NK-92 (cell line): ENCODE measurements at regions not wholly inside any gene's neighbourhood (a gene's known extent, or its start where the extent isn't known, plus 50 kb on each side); places are given as distances from the start of the nearest gene placed in this dataset.
"Not testable (repeated sequence)": the region's sequence is repeated elsewhere in the genome, so short reads cannot be mapped to it uniquely, and the experiment has no call there.

Source experiments
- DNase-seq: peaks from one replicate; lab custom pipeline; 2025; ENCODE audit not compliant: unreplicated experiment; lab: John Stamatoyannopoulos, UW

DNA sequence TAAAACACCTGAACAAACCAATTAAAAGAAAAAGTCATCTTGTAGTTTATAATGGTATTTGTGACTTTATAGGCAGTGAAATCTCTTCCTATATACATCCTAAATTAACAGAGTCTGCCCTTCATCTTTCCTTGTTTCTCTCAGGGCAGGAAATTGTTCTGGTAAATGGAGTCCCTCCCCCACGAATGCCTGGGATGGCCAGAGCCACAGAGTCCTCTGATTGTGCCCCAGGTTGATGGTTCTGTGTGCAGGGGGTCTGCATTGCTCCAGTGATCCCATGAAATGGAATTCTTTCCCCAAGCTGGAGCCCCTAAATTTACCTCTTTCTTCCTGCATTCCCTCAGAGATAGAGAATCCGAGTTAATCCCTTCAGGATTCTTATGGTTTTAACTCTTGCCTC, 155.5 kb downstream of the MTX2 start:
- no peak for DNase-seq

DNA sequence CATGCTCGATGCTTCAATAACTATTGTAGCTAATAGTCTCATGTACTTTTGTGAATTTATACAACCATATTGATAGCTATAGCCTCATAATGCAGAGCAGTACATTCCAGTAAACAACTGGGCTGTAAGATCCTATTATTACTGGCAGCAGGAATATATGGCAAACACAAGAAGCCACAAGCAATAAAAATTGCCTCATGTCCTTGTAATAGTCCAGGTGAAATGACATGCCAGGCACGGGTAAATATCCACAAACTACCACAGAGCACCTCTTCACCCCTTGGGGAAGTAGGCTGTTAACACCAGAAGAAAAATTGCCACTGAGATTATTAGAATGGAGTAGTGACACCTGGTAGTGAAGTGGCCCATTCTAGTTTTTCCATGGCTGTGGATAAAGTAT, 158.3 kb downstream of the MTX2 start:
- no peak for DNase-seq

DNA sequence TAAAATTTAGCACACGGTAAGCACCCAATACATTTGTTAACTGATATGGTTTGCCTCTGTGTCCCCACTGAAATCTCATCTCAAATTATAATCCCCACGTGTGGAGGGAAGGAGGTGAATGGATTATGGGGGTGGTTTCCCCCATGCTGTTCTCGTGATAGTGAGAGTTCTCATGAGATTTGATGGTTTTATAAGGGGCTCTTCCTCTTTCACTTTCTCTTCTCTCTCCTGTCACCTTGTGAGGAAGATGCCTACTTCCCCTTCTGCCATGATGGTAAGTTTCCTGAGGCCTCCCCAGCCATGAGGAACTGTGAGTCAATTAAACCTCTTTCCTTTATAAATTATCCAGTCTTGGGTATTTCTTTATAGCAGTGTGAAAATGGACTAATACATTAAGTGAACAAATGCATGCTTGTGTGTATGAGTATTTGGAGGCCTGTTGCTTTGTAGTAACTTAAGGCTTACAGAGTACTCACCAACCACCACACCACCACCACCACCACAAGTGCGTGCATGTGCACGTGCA, 159.8 kb downstream of the MTX2 start:
- not testable (repeated sequence) for DNase-seq

DNA sequence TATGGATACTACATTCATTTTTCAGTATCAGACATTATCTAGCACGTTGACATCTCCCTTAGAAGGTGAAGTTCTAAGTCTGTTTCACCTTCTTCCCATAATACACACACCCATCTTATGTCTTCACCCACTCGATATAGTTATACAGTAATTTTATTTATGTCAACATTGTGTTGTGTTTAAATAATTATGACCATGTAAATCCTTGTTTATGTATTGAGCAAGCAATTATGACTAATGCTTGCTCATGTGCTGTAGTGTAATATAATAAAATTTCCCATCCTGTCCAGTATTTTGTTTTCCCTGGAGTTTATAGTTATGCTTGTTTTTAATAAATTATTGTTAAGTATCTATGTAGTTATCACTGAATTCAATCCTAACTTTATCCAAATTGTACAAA, 163.2 kb downstream of the MTX2 start:
- DNase-seq = no peak

DNA sequence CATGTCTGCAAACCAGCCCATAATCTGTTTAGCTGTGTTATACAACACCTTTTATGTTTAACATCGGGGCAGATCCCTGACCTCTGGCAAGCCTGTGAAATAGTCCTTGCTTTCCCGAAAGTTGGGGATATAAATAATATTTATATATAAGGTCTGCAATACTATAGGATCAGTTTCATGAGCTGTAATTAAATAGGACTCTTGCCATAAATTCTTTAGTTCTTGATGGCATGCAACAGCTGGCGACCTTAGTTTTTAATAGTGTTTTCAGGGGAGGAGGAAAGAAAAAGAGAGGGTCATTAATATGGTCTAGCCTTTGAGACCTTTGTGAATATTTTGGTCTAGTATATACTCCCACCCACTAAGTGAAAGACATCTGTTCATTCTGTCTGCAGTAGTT, 166.5 kb downstream of the MTX2 start:
- DNase-seq = no peak

DNA sequence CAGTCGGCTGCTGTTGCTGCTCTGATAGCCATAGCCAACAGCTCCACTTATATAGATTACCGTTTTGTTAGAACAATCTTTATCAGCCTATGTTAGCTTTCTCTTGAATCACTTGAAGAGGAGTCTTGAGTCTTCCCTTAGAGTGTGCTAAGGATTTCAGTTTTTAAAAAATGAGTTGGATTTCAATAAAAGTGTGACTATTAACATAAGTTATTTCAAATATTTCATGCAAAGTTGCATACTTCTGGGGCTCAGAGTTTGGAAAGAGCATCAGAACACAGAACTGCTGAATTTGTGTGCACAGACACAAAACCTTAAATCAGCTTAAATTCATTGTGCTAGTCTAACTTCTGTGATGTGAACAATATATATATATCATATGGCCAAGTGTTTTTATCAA, 174.7 kb downstream of the MTX2 start:
- DNase-seq = no peak

DNA sequence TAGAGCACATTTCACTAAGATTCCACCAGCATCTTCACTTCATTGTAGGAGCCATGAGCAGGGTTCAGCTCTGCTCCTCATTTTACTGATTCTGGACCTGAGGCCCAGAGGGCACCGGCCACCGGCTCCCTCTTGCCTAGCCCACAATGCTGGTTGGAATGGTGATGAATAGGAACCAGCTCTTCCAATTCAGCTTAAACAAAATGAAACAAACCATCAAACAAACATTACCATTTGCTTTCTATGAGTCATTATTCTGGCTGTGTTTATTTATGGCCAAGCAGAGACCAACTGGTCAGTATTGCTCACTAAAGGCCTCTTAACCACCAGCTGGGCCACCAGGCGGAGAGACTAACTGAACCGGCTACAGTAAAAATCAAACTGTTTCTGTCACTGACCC, 176.7 kb downstream of the MTX2 start:
- no peak for DNase-seq

DNA sequence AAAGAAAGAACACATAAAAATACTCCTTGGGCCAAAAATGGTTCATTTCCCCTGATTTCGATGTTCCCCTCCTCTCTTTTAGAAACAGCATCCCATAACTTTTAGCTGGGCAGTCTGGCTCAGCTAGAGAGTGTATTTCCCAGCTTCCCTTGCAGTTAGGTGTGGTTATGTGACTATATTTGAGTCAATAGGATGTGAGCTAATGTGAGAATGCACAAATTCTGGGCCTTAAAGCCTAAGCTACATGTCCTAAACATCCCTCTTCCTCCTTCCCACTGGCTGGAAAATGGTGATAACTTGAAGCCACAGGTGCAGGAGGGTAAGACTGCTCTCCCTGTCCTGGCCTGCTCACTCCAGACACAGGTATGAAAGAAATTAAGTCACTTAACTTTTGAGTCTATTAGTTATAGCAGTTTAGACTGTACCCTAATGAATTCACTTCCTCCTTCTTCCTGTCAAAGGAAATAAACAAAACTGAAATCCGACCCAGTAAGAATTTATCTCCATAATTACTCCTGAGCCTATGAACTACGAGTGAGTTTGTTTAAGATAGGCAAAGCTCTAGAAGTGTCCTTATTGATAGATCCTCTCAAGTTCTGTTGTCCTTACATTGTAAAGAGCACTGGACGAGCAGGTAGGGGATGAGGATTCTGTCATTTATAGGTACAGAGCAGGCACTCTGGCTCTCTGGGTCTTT, 177.6 kb downstream of the MTX2 start:
- no peak for DNase-seq

DNA sequence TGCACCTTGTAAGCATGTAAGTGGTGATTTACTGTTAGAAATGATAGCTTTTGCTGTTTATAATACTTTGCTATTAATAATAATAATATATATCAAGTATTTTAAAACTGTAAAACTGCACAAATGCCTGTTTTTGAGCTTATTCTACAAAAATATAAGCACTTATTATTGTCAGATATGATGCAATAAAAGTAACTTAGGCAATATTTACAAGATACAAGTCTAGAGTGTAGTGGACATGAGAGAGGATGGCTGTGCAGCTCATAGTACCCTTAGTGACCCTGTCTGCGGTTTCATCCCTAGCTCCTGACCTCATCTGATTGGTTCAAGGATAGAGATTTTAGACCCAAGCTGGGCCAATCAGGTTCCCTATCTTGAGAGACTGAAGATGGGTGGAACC, 178.4 kb downstream of the MTX2 start:
- DNase-seq = no peak

DNA sequence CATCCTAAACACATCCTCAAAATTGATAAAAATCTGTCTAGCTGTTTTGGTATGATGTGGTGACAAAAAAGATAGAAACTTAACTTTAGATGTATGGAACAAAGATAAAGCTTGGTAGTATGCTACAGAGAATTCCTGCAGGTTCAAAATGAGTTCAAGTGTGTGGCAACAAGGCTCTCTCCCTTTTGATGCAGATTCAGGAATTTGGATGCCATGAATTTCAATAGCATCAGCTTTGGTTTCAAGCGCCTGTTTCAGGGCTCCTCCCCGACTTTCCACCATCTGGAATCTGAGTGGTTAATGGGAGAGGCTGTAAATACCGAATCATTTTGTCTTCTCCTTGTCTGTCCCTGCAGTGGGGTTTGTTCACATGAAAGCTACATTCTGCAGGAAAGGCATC, 180.6 kb downstream of the MTX2 start:
- DNase-seq = no peak

DNA sequence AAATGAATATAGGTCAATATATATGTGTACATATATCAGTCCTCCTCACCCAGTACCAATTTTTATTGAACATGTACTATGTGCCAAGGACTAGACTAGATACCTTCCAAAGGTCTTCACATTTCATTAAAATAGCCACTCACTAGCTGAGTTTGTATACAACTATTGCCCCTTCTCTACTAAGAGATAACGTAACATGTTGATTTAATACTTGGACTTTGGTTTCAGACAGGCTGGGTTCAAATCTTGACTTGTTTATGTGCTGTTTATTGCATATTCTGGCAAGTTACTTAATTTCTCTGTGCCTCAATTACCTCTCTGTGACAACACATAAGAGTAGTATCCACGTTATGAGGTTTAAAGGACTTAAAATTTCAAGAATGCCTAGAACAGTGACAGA, 184.5 kb downstream of the MTX2 start:
- no peak for DNase-seq

DNA sequence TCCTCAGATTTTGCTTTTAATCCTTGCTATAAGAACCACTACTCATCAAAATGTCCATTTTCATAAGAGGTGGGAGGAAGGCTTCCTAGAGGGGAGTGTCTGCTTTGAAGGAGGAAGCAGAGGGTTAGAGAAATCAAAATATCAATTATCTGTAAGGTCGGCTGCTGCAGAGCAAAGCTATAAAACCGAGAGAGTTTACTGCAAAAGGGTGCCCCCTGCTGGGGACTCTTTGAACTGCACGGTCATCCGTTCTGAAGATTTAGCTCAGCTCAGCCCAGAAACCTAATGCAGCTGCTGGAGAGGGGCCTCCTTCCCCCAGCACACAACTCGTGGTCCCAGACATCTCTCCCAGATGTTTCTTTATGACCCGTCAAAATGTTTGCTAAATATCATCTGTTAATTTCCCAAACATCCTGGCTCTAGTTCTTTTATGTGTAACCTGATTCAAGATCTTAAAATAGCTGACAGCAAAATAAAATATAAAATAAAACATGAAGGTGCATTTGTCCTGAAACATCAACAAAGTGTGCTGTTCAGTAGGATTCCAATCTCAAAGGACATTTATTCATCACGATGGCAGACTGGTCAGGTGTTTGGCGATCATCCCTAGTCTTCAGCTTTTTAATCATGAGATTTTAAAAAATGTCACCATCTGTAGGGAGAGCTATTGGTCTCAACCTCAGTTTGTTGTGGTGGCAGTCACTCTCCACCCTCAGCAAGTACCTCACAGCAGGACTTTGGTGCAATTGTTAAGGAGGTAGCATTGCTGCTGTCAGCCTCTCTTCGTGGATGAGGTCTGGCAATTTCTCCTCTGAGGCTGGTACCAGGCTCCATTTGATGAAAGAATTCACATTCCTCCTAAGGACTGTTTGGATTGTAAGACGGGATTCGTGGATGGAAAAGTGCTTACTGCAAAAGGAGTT, 185.9 kb downstream of the MTX2 start:
- no peak for DNase-seq

DNA sequence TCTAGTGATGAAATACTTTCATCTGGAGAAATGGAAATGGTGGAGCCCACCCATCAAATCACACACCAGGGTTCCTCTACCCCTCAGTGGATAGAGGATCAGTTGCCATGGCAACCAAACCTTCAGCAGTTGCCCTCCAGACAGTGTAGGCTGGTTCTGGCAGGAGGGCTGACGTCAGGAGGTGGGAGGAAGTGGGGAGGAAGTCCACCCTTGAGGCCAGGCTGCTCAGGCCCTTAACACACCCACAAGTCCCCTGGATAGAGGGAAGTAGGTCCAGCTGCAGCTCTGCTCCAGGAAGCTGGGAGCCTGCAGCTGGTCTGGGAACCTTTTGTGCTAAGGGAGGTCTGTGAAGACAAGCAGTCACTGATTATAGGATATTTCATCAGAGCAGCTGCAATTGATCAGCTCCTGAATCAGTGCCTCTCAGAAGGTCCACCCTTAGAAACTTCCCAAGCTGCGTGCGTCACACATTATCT, 186.6 kb downstream of the MTX2 start:
- no peak for DNase-seq

DNA sequence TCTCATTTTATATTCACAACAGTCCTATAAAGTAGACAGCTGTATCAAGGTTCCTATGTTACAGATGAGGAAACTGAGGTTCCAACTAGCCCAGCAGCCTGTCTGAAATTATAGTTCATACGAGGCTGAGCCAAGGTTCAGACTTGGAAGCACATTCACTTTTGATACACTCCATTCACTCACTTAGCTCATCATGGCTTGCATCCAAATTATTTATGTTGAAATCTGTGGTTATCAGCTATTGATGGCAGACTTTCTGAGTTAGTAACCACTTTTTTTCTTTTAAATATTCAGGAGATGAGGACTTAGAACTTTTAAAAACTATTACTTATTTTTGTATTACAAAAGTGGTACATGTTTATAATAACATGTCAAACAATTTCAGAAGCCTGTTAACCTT, 188.2 kb downstream of the MTX2 start:
- no peak for DNase-seq

DNA sequence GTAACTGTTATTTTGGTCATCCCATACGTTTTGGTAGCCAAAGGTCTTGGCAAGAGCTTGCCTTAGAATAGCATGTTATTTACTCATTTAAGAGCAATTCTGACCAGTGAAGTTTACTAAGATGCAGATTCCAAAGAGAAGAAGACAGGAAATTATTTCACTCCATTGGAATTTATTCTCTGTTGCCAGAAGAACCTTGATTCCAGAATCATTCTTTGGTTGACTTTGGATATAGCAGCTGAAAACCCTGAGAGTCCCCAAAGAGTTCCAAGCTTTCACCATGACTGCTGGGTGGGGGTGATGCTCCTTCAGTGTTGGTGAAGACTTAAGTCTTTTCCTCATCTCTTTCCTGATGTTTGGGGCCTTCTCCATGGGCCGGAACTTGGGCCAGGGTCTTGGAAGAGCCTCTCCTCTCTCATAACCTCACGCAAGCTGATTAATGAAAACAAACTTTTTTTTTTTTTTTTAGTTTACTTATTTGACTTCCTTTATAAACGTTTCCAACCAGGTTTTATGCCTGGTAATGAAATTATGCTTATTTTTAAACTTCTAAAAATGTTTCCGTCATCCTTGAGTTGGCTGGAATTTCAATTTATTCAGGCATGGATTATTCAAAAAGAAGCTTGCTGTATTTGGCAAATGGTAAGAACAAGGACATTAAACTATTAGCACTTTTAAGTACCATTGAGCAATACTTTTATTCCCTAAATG, 192.0 kb downstream of the MTX2 start:
- DNase-seq = no peak

DNA sequence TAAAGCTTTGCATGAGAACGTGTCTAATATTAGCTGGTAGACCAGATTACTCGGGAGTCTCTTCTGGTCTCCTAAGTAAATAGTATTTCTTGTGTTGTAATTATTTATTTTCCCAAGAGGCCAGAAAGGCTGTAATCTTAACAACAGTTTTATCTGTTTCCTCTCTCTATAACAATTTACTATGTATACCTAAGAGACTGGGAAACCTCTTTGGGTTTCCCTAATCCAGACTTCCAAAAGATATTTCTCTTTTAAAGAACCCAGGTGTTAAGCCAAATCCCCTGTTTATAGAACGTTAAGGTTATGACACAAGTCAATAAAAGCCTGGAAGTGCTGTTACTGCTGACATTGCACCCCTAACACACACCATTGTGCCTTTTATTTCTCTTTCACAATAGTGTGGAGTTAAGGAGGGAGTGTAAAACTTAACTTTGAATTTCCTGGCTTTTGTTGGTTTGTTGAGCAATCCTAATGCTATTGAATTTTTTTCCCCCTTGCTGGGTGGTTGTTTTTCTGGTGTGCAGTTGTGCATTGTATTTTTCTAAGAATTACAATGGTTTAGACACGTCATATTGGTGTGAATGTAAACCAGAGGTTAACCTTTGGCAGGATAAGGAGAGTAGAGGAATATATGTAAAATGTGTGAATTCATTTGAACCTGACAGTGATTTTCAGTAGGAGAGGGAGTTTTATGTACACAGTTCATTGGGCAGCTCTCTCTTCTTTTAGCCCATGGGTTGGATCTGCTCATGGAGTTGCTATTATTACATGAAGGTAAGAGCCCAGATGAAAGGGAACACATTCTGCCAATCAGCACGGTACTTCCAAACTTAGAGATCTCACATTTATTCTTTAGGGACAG, 192.8 kb downstream of the MTX2 start:
- DNase-seq = no peak

DNA sequence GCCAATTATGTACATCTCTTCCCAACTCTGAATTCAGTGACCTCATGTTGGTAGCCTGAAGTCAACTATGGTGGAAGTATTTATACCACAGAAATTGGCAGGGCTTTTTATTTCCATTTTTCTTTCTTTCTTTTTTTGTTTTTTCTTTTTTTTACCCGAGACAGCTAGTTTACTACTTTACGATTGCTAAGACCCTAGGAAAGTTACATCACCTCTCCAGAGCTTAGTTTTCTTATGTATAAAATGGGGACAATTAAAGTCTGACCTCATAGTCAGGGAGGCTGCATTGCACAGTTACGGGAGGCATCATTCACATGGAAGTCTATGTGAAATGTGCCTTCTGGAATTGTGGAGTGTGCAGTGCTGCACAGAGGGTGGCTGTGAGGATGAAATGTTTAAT, 194.3 kb downstream of the MTX2 start:
- no peak for DNase-seq

DNA sequence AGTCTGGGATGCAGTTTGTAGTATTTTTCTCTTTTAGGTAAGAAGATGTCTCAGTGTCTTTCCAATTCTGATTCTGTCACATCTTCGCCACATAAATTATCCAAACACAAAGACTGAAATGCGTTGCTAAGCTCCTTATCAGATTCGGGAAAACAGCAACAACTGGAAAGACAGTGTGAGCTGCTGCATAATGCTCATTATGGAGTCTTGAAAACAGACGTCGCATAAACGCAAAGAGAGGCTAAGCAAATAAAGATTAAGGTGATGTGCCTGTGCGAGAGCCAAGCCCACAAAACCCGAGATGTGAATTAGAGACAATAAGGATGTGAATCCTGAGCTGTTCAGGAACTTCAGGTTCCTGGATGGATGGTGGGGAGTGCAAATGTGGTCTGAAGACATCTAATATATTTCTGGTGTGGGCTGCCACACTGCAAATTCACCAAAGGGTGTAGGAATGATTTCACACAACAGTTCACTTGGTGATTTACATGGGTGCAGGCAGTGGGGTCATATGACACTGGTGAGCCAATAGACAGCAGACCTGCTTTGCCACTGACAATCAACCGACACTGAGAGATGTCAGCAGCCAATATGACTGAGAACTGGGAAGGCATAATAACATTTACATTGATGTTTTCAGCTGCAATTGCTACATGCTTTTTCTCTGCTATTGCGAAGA, 195.8 kb downstream of the MTX2 start:
- no peak for DNase-seq

DNA sequence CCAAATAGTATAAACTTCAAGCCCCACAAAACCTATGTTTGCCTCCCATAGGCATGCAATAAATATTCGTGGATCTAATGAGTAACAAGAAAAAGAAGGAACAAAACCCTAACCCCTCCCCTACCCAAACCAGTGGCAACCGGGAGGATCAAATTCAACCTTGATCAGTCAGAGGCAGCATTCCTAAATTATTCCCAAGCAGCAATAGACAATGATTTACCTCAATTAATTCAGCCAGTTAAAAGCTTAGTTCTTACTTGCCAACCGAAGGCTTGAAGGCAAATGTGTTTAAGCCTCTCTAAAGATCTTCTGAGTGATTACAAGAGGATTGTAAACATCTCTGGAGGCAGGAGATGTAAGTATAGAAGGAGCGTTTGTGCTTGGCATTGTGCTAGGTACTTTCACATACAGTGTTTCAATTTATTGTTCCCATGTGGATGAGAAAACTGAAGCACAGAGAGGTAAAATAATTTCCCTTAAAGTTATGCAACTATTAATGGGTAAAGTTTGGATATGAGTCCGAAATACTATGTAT, 197.7 kb downstream of the MTX2 start:
- no peak for DNase-seq

DNA sequence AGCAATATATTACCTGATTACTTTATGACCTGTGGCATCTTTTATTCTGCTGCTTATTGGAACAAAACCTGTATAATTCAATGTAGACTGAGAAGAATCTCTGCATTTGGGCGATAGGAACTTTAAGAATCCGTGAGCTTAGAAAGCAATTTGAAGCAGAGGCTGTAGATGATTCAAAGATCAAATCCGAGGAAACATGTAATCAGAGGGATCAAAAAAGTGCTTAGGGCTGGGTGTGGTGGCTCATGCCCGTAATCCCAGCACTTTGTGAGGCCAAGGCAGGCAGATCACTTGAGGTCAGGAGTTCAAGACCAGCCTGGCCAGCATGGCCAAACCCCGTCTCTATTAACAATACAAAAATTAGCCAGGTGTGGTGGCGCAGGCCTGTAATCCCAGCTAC, 198.4 kb downstream of the MTX2 start:
- no peak for DNase-seq
